GM18861 (cell line): ENCODE measurements at regions not wholly inside any gene's neighbourhood (a gene's known extent, or its start where the extent isn't known, plus 50 kb on each side); places are given as distances from the start of the nearest gene placed in this dataset.

Experiments
- ATAC-seq: cut with Tn5 transposase; IDR thresholded peaks from one replicate; pipeline ENCODE4 v1.9.1; 2021; ENCODE audit not compliant: unreplicated experiment

DNA sequence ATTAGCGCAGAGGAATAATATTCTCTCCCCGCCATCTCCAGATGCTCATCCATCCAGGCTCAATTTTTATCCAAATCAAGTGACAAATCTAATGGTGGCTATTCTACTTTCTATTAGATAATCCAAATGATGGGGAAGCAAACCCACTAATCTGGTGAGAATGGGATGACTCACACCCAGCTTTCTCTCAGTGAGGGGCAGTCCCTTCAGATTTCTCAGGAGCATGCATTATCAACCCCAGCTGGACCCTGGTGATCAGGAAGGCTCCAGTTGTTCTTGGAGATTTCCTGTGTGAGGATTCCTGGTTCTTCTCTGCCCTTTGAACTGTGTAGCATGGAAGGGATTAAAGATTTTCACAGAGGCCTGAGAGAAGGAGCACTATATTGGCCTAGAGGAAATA, 358.0 kb downstream of the WDR72 start:
- ATAC-seq = no peak

GRCh38 chr15:53400986-53401385, 358.5 kb downstream of the WDR72 start:
- no peak for ATAC-seq

GRCh38 chr15:53397041-53397616, 362.3 kb downstream of the WDR72 start:
- ATAC-seq = no peak

DNA sequence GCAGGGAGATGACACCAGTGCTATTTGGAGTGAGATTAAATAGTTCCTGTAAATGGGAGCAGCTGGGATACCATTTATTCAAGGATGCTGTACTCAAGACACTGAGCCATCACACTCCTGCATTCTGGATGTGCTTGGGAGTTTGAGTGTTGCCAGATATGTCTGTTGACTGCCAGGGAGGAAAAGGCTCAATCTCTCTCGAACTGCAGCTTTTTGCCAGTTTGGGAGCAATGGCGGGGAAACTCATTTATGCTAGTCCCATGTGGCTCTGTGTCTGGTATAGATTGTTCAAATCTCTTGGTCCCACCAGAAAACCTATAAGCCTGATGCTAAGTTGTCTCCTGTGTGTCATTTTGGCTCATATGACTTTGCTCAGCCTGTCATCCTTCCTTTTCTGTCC, 363.6 kb downstream of the WDR72 start:
- no peak for ATAC-seq

GRCh38 chr15:53390549-53390948, 368.9 kb downstream of the WDR72 start:
- no peak for ATAC-seq

DNA sequence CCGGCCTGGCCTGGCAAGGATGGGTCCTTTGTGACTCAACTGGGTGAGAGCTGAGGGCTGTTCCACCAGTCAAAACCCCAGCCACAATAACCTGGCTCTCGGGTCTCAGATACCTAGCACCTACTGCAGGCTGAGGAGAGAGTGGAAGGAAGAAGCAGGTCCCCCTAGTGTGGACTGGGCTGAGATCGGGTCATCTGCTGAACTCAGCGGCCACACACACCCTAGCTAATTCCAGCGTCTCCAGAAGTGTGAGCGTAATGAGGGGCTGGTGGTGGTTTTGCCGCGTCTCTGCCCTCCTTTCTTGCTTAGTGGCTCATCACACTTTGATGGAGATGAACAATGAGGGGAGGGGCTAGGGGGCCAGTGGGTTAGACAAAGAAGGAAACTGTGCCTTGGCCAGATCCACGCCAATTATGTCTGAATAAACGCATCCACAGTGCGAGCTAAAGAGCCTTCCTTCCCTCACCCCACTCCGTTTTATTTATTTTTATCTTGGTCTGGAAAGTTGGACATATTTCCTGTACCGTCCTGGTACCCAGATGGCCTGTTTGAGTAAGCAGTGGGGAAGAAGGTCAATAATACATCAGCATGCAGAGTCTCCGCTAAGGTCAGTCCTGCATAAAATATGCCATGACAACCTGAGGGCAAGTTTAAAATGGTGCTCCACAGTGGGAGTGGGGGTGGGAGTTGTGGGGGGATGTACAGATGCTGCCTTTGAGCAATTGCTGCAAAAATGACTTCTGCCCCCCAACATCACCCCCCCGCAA, 370.0 kb downstream of the WDR72 start:
- ATAC-seq = no peak

DNA sequence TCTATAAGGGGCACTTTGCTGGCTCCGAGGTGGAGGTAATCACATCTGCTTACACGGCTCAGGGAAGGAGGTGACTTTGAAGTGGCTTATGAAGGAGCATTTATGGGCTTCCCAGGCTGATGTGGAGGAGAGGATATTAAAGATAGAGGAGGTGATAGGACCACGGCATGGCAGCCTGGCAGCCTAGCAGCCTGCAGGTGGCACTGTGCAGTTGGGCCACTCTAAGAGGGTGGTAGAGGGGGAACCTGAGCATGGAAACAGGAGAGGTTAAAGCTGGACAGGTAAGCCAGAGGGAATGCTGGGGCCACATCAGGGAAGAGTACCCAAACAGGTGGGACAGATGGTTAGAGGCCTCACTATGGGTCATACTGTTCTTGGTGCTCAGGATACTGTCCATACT, 375.0 kb downstream of the WDR72 start:
- no peak for ATAC-seq

DNA sequence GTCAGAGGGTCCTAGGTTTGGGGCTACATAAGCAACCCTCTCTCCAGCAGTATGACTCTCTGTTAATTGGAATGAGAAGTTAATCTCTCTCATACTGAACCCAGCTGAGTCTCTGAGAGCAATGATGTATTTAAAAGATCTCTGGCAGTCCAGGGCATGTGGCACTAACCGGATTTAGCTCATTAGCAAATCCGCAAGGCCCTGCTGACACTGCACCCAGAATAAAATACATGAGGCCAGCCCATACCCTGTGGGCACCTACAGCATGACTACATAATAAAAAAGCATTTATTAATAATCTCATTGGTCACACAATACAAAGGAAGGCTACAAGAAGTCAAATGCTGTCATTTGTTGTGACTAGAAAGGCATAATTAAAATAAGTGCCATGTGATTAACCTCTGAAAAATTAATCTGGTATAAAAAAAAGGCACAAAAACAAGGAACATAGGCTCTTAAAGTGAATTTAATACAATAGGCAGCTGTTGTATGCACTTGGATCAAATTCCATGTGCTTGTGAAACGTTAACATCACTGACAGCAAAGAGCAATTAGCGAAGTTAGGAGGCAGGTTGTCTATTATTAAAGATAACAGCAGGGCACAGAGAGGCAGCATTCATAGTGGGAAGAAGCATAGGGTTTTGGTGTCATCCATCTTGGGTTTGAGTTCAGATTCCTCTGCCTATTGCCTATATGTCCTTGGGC, 381.2 kb downstream of the WDR72 start:
- ATAC-seq = no peak

DNA sequence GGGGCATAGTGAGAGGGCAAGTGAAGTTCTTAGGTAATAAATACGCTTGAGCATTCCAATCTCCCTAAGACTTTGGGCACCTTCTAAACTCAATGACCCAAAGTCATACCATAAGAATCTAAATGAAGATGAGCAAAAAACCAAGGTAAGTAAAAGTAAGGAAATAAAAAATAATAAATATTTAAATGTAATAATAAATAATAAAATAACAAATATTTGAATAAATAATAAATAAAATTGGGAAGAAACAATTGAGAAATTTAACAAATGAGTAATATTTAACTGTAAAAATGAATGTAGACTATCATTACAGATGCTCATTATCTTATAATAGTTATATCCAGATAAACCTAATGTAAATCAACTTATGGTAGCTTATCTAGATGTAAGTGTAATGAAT, 391.7 kb downstream of the WDR72 start:
- ATAC-seq = no peak

- ATAC-seq = no peak
Observed at GRCh38 chr15:53360881-53361280, 398.6 kb downstream of the WDR72 start.

GRCh38 chr15:53359038-53359437, 400.4 kb downstream of the WDR72 start:
- ATAC-seq = no peak

DNA sequence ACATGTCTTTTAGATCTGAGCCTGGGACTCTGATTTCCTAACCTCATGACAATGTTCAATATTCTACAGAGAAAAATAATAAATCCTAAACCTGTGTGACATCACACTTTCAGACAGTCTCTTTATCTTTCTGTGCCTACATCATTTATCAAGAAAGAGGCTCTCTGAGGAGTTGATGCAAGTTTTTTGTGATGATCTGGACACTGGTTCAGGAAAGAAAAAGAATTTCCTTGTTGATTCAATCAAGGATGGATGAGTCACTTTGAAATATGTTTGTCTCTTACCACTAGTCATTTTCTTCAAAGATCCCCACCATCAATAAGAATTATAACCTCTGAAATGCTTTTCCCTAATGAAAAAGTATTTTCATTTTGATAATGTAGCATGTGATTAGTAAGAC, 404.6 kb downstream of the WDR72 start:
- no peak for ATAC-seq

- ATAC-seq = no peak
Observed at GRCh38 chr15:53351373-53351772, 408.1 kb downstream of the WDR72 start.

GRCh38 chr15:53346583-53346982, 412.9 kb downstream of the WDR72 start:
- ATAC-seq = no peak

DNA sequence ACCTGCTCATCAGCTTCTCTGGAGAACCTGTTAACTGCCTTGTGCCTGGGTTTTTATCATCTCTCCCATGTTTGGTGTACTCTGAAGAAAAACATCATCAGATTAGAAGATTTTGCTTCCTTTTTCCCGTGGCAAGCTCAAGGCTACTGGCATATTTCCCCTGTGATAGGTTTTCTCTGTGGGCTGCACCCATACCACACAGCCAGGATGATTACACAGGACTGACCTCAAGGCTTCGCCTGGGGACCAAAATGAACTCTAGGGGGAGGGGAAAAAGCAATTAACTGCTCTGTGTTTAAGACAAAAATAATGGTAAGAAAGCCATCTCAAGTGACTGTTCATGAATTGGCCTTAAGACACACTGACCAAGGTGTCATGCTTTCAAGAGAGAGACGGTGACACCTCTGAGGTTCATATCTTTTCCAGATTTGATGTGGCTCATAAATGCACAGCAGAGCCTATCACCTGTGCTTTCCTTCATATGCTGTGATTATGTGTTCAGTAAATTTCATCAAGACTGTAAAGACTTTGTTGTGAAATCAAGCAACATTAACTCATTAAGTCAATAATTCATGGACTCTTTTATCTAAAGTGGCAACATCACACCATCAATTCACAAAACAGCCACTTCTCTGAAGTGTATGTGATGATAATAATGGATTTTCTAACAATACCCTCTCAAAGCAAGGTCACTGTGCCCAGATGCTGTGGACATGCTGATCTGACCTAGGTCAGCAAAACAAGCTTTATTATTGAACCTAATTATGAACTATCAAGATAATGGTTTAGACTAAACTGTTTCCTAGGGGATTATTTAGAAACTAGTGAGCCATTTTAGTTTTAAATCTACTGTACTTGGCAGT, 427.9 kb downstream of the WDR72 start:
- ATAC-seq = no peak

DNA sequence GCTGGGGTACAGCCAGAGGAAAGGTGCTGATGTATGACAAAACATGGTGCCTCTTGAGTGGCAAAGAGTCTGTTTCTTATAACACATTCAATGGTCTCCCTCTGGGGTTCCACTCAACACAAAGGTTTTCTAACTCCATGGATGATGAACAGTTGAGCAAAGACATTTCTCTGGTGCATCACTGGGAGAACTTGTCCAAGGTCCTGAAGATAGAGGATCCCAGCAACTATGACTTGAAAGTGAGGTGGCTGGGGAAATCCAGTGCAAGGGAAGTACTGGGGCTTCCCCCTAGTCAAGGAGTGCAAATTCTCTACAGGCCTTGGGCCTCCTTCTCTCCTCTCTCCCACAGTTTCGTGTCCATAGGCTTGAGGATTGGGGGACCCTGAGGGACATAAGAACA, 431.1 kb downstream of the WDR72 start:
- no peak for ATAC-seq

DNA sequence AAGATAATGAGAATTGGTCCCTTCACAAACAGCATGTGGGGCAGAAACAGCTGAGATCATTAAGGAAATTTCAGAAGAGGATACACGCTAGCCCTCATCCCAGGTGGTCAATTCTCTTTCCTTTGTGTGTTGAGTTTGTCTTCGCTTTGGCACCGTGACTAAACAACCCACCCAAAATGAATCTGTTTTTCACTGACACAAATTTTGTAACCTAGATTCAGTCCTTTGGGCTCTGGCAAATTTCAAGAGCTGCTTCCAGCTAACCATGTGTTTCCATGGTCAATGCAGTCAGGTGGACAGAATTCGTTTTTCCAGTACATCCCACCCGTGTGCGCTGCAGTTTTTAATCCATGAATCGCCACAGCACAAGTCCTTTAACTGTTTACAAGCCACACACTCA, 435.4 kb downstream of the WDR72 start:
- ATAC-seq = no peak

- ATAC-seq = no peak
Observed at GRCh38 chr15:53323191-53323590, 436.3 kb downstream of the WDR72 start.

GRCh38 chr15:53320816-53321215, 438.6 kb downstream of the WDR72 start:
- no peak for ATAC-seq

GRCh38 chr15:53312707-53313106, 446.8 kb downstream of the WDR72 start:
- no peak for ATAC-seq

- ATAC-seq = no peak
Observed at GRCh38 chr15:53310709-53311108, 448.8 kb downstream of the WDR72 start.
